ENCODE measurements at regions not wholly inside any gene's neighbourhood (a gene's known extent, or its start where the extent isn't known, plus 50 kb on each side); places are given as distances from the start of the nearest gene placed in this dataset.

DNA sequence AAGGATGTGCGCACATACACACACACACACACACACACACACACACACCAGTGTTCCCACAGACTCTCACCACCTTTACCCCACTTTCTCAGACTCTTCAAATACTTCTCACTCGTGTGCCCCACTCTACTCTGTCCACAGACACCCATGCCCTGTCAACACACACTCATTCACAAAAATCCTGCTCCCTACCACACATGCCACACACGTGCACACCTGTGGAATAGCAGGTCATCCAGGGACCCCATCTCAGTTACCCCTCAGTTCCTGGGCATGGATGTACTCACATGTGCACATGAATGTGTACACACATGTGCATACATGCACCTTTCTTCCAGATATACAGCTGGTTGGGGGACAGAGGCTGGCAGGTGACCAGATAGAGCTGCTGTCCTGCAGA is 142.9 kb downstream of the EMX2 start:
- Histone ChIP-seq H3K4me2 (ENCODE audit: low read length) (no peak overlapping the region), H3F3A (ENCODE audit: insufficient read depth, low read length) (no peaks in the 10 kb centered on the region), H3K9me3 (ENCODE audit: low read length) (no peaks in the 10 kb centered on the region), H3K36me3 (ENCODE audit: insufficient read depth, low read length) (no peaks in the 10 kb centered on the region), H3K4me3 (ENCODE audit: low read depth, low read length, poor library complexity, severe bottlenecking) (no peak overlapping the region), H3K9ac (ENCODE audit: low read length) (no peak overlapping the region), H2AFZ (ENCODE audit: low read length) (no peak overlapping the region), H3K27me3 (ENCODE audit: insufficient read depth, low read length) (no peaks in the 10 kb centered on the region), H3K4me1 (ENCODE audit: insufficient read depth, low read length, severe bottlenecking) (no peaks in the 10 kb centered on the region), H4K20me1 (ENCODE audit: insufficient read depth, low read length) (no peaks in the 10 kb centered on the region), H3K27ac (ENCODE audit: low read depth, low read length, poor library complexity, severe bottlenecking) (no peak overlapping the region), H3K79me2 (ENCODE audit: insufficient read depth, low read length) (no peaks in the 10 kb centered on the region), H3K9me2 (ENCODE audit: low read depth, low read length) (no peaks in the 10 kb centered on the region)
- no peak for TF ChIP-seq CTCF (IDR thresholded peaks at IDR 0.05; ENCODE audit: low read length)
- TF ChIP-seq EZH2 (IDR thresholded peaks at IDR 0.05; ENCODE audit: borderline replicate concordance, low read length) = no peak

DNA sequence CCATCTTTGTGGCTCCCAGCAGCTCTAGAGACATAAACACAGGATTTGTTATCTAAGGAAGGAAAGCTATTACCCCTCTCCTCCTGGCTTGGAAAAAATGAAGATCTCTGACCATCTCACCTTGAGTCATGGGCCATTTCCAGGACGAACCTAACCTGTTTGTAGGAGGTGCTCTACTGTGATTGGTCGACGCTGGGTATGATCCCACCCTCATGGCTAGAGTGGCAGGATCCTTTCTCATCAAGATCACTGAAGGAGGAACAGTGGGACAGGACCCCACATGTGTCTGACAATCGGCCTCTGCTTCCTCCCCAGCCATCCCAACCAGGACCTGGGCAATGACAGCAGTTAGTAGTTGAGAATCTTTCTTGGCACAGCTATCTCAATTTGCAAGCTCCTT is 144.1 kb downstream of the EMX2 start:
- Histone ChIP-seq H3K4me3 (ENCODE audit: low read depth, low read length, poor library complexity, severe bottlenecking) (no peak overlapping the region), H3K4me2 (ENCODE audit: low read length) (no peak overlapping the region), H3K9me2 (ENCODE audit: low read depth, low read length) (no peaks in the 10 kb centered on the region), H3F3A (ENCODE audit: insufficient read depth, low read length) (no peaks in the 10 kb centered on the region), H3K79me2 (ENCODE audit: insufficient read depth, low read length) (no peaks in the 10 kb centered on the region), H3K27me3 (ENCODE audit: insufficient read depth, low read length) (no peaks in the 10 kb centered on the region), H3K9ac (ENCODE audit: low read length) (no peak overlapping the region), H3K9me3 (ENCODE audit: low read length) (no peaks in the 10 kb centered on the region), H3K36me3 (ENCODE audit: insufficient read depth, low read length) (no peaks in the 10 kb centered on the region), H3K27ac (ENCODE audit: low read depth, low read length, poor library complexity, severe bottlenecking) (no peak overlapping the region), H2AFZ (ENCODE audit: low read length) (no peak overlapping the region), H4K20me1 (ENCODE audit: insufficient read depth, low read length) (no peaks in the 10 kb centered on the region), H3K4me1 (ENCODE audit: insufficient read depth, low read length, severe bottlenecking) (no peaks in the 10 kb centered on the region)
- TF ChIP-seq CTCF (IDR thresholded peaks at IDR 0.05; ENCODE audit: low read length) = no peak
- TF ChIP-seq EZH2 (IDR thresholded peaks at IDR 0.05; ENCODE audit: borderline replicate concordance, low read length) = no peak

DNA sequence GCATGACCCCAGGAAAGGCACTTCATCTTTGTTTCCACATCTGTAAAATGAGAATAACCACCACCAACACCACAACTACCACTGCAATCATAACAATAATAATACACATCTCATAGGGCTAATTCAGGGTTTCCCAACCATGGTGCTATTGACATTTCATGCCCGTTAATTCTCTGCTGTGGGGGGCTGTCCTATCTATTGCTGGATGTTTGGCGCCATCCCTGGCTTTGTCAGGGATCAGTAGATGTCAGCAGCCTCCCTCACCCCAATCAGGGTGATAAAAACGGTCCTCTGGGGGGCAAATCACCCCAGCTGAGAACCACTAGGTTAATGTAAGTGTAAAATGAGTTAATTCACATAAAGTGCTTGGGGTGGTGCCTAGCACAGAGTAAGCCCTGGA is 145.8 kb downstream of the EMX2 start:
- Histone ChIP-seq H3K9me2 (ENCODE audit: low read depth, low read length) (no peaks in the 10 kb centered on the region), H3K27me3 (ENCODE audit: insufficient read depth, low read length) (no peaks in the 10 kb centered on the region), H3K4me2 (ENCODE audit: low read length) (no peak overlapping the region), H2AFZ (ENCODE audit: low read length) (no peak overlapping the region), H3K9ac (ENCODE audit: low read length) (no peak overlapping the region), H3F3A (ENCODE audit: insufficient read depth, low read length) (no peaks in the 10 kb centered on the region), H3K4me3 (ENCODE audit: low read depth, low read length, poor library complexity, severe bottlenecking) (no peak overlapping the region), H3K36me3 (ENCODE audit: insufficient read depth, low read length) (no peaks in the 10 kb centered on the region), H4K20me1 (ENCODE audit: insufficient read depth, low read length) (no peaks in the 10 kb centered on the region), H3K4me1 (ENCODE audit: insufficient read depth, low read length, severe bottlenecking) (no peaks in the 10 kb centered on the region), H3K9me3 (ENCODE audit: low read length) (no peaks in the 10 kb centered on the region), H3K79me2 (ENCODE audit: insufficient read depth, low read length) (no peaks in the 10 kb centered on the region), H3K27ac (ENCODE audit: low read depth, low read length, poor library complexity, severe bottlenecking) (no peak overlapping the region)
- no peak for TF ChIP-seq CTCF (IDR thresholded peaks at IDR 0.05; ENCODE audit: low read length)
- no peak for TF ChIP-seq EZH2 (IDR thresholded peaks at IDR 0.05; ENCODE audit: borderline replicate concordance, low read length)

Measured in OCI-LY1 (cell line).